PC-3 (cell line): ENCODE measurements at regions not wholly inside any gene's neighbourhood (a gene's known extent, or its start where the extent isn't known, plus 50 kb on each side); places are given as distances from the start of the nearest gene placed in this dataset.
"Not testable (repeated sequence)": the region's sequence is repeated elsewhere in the genome, so short reads cannot be mapped to it uniquely, and the experiment has no call there.

Experiments
- ATAC-seq: fragments of 200-7000 bp; cut with Tn5 transposase; 2 replicates; pipeline ENCODE4 v1.9.1; 2020; ENCODE audit warnings: mild to moderate bottlenecking, moderate library complexity
- BruUV-seq: library from RNA; stranded (reverse); fragments of 400-500 nt; replicated peaks from 2 replicates; lab custom pipeline; 2021; lab: Mats Ljungman, UMichigan
- CTCF ChIA-PET: fragments of 300-600 bp; sonication (Branson Sonifier 250); formaldehyde crosslinking; loops from one replicate; lab custom pipeline; 2022; ENCODE audit warnings: antibody characterized with exemption; lab: Charles Lee
- POLR2A ChIA-PET: fragments of 300-600 bp; sonication (Branson Sonifier 250); formaldehyde crosslinking; loops from one replicate; lab custom pipeline; 2022; ENCODE audit warnings: antibody characterized with exemption; ENCODE audit not compliant: unreplicated experiment; lab: Charles Lee
- DNase-seq: peaks from one replicate; pipeline ENCODE4 v3.0.0-alpha.2; 2015
- H2AFZ ChIP-seq: fragments of 300-600 bp; sonication (generic); 2 replicates; pipeline ENCODE4 v1.6.0; 2016; ENCODE audit warnings: antibody characterized with exemption, low read length
- H3F3A ChIP-seq: fragments of 300-600 bp; sonication (generic); one replicate; pipeline ENCODE4 v1.6.0; 2017; ENCODE audit warnings: antibody characterized with exemption, low read length, control low read depth, mild to moderate bottlenecking; ENCODE audit not compliant: unreplicated experiment
- H3K27ac ChIP-seq: fragments of 300-600 bp; sonication (generic); 2 replicates; pipeline ENCODE4 v1.5.1; 2016; ENCODE audit warnings: mild to moderate bottlenecking, low read length
- H3K27me3 ChIP-seq: fragments of 300-600 bp; sonication (generic); 2 replicates; pipeline ENCODE4 v1.6.1; 2016; ENCODE audit warnings: low read length, mixed read lengths
- H3K36me3 ChIP-seq: fragments of 300-600 bp; sonication (generic); 2 replicates; pipeline ENCODE4 v1.6.1; 2016; ENCODE audit warnings: low read depth, mixed run types, low read length, mixed read lengths
- H3K4me1 ChIP-seq: fragments of 300-600 bp; sonication (generic); 2 replicates; pipeline ENCODE4 v1.5.1; 2016; ENCODE audit warnings: low read length; ENCODE audit not compliant: insufficient read depth
- H3K4me2 ChIP-seq: fragments of 300-600 bp; sonication (generic); 2 replicates; pipeline ENCODE4 v1.6.0; 2016; ENCODE audit warnings: low read length
- H3K4me3 ChIP-seq: fragments of 300-600 bp; sonication (generic); 2 replicates; pipeline ENCODE4 v1.5.1; 2016; ENCODE audit warnings: mild to moderate bottlenecking, low read length, mixed read lengths
- H3K79me2 ChIP-seq: fragments of 300-600 bp; sonication (generic); 2 replicates; pipeline ENCODE4 v1.6.1; 2017; ENCODE audit warnings: low read length, mixed read lengths
- H3K9ac ChIP-seq: fragments of 300-600 bp; sonication (generic); 2 replicates; pipeline ENCODE4 v1.6.0; 2016; ENCODE audit warnings: mild to moderate bottlenecking, low read length
- H3K9me2 ChIP-seq: fragments of 300-600 bp; sonication (generic); replicated peaks from 2 replicates; pipeline ENCODE4 v1.6.1; 2016; ENCODE audit warnings: mixed run types, low read length, mixed read lengths
- H3K9me3 ChIP-seq: fragments of 300-600 bp; sonication (generic); 2 replicates; pipeline ENCODE4 v1.6.1; 2016; ENCODE audit warnings: low read length, mixed read lengths
- H4K20me1 ChIP-seq: fragments of 300-600 bp; sonication (generic); 2 replicates; pipeline ENCODE4 v1.6.1; 2016; ENCODE audit warnings: low read length, mixed read lengths
- CTCF ChIP-seq: fragments of 300-600 bp; sonication (generic); conservative IDR thresholded peaks from 2 replicates; pipeline ENCODE4 v1.5.1; 2017; ENCODE audit warnings: antibody characterized with exemption, low read depth, mild to moderate bottlenecking, low read length
- intact Hi-C: fragments of 100-400 bp; cut with micrococcal nuclease; formaldehyde crosslinking; loops from 2 replicates; pipeline ENCODE4 v1.9.0; 2023

GRCh38 chr3:75552095-75552494 is 112.0 kb upstream of the FRG2C start:
- intact Hi-C loops: loop anchor here (2.0 to 5.0 kb wide), 3 partner anchors 121 to 359 kb away; no protein-coding TSS in a partner anchor
- TF ChIP-seq CTCF: peak; percentile 81
- H3K9ac ChIP-seq, H3K4me2 ChIP-seq, BruUV-seq, H3K9me2 ChIP-seq, ATAC-seq, H3K36me3 ChIP-seq, H2AFZ ChIP-seq, H3K79me2 ChIP-seq, POLR2A ChIA-PET, H3K9me3 ChIP-seq, H3K27me3 ChIP-seq, H4K20me1 ChIP-seq, H3K4me1 ChIP-seq, CTCF ChIA-PET, H3K4me3 ChIP-seq, H3K27ac ChIP-seq, H3F3A ChIP-seq: not testable (repeated sequence)
- peak; percentile 76 for DNase-seq

- intact Hi-C loops, H3K4me1 ChIP-seq, H3K9me3 ChIP-seq, H3K27ac ChIP-seq, CTCF ChIA-PET, H3F3A ChIP-seq, DNase-seq, H3K27me3 ChIP-seq, H3K4me3 ChIP-seq, H3K9ac ChIP-seq, POLR2A ChIA-PET, BruUV-seq, H3K79me2 ChIP-seq, H3K36me3 ChIP-seq, H3K9me2 ChIP-seq, H4K20me1 ChIP-seq, ATAC-seq, H2AFZ ChIP-seq, H3K4me2 ChIP-seq: not testable (repeated sequence)
Measured at GRCh38 chr3:75564427-75564826, 99.7 kb upstream of the FRG2C start.

- CTCF ChIA-PET, intact Hi-C loops, H3K4me3 ChIP-seq, H3K9ac ChIP-seq, H3K27me3 ChIP-seq, H3K4me1 ChIP-seq, DNase-seq, H3K79me2 ChIP-seq, H2AFZ ChIP-seq, H3K27ac ChIP-seq, H3K9me2 ChIP-seq, H3K9me3 ChIP-seq, H3F3A ChIP-seq, H3K4me2 ChIP-seq, H4K20me1 ChIP-seq, POLR2A ChIA-PET, H3K36me3 ChIP-seq, BruUV-seq, ATAC-seq: not testable (repeated sequence)
Measured at GRCh38 chr3:75572303-75572702, 91.8 kb upstream of the FRG2C start.

- H3K79me2 ChIP-seq, POLR2A ChIA-PET, H3F3A ChIP-seq, H3K9ac ChIP-seq, H4K20me1 ChIP-seq, H3K9me2 ChIP-seq, CTCF ChIA-PET, intact Hi-C loops, DNase-seq, H3K4me1 ChIP-seq, H3K27me3 ChIP-seq, H3K27ac ChIP-seq, ATAC-seq, H3K4me3 ChIP-seq, H3K9me3 ChIP-seq, H3K36me3 ChIP-seq, H2AFZ ChIP-seq, BruUV-seq, H3K4me2 ChIP-seq: not testable (repeated sequence)
Measured at GRCh38 chr3:75579091-75579490, 85.0 kb upstream of the FRG2C start.

- H3K27ac ChIP-seq, H3K4me2 ChIP-seq, H3K27me3 ChIP-seq, H3K79me2 ChIP-seq, H4K20me1 ChIP-seq, H3K4me3 ChIP-seq, H3K9me3 ChIP-seq, H3K9ac ChIP-seq, POLR2A ChIA-PET, H3K9me2 ChIP-seq, BruUV-seq, H3K36me3 ChIP-seq, CTCF ChIA-PET, intact Hi-C loops, H3K4me1 ChIP-seq, DNase-seq, ATAC-seq, H2AFZ ChIP-seq, H3F3A ChIP-seq: not testable (repeated sequence)
Measured at GRCh38 chr3:75579536-75579935, 84.6 kb upstream of the FRG2C start.
